ENCODE measurements at regions not wholly inside any gene's neighbourhood (a gene's known extent, or its start where the extent isn't known, plus 50 kb on each side); places are given as distances from the start of the nearest gene placed in this dataset.

GRCh38 chr12:88856201-88856600 lies 275.9 kb upstream of the KITLG start:
- TF ChIP-seq SUZ12 (IDR thresholded peaks at IDR 0.05; ENCODE audit: extremely low read depth, insufficient read depth, insufficient read length) (no peak), ZNF274 (IDR thresholded peaks at IDR 0.05; ENCODE audit: low read depth, low read length) (no peak), YY1 (IDR thresholded peaks at IDR 0.05; ENCODE audit: insufficient read depth, insufficient read length) (no peak)
